ENCODE measurements at regions not wholly inside any gene's neighbourhood (a gene's known extent, or its start where the extent isn't known, plus 50 kb on each side); places are given as distances from the start of the nearest gene placed in this dataset.

DNA sequence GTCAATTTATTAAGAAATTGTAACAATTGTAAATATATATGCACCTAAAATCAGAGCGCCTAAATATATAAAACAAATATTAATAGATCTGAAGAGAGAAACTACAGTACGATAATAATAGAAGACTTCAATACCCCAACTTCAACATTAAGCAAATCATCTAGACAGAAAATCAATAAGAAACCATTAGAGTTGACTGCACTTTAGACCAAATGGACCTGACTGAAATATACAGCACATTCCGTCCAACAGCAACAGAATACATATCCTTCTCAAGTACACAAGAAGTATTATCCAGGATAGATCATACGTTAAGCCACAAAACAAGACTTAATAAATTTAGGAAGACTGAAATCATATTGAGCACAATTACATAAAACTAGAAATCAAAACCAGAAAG is 208.7 kb downstream of the MED10 start:
- TF ChIP-seq, protein P1, sequence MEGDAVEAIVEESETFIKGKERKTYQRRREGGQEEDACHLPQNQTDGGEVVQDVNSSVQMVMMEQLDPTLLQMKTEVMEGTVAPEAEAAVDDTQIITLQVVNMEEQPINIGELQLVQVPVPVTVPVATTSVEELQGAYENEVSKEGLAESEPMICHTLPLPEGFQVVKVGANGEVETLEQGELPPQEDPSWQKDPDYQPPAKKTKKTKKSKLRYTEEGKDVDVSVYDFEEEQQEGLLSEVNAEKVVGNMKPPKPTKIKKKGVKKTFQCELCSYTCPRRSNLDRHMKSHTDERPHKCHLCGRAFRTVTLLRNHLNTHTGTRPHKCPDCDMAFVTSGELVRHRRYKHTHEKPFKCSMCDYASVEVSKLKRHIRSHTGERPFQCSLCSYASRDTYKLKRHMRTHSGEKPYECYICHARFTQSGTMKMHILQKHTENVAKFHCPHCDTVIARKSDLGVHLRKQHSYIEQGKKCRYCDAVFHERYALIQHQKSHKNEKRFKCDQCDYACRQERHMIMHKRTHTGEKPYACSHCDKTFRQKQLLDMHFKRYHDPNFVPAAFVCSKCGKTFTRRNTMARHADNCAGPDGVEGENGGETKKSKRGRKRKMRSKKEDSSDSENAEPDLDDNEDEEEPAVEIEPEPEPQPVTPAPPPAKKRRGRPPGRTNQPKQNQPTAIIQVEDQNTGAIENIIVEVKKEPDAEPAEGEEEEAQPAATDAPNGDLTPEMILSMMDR (IDR thresholded peaks at IDR 0.05; ENCODE audit: extremely low read depth in 1 of 2, insufficient read depth in 1 of 2, low read depth in 1 of 2, low read length in 2 of 2), result no peak
- TF ChIP-seq GATA2 (IDR thresholded peaks at IDR 0.05; ENCODE audit: insufficient read depth, insufficient read length, low read depth, low read length) (no peak), MAX (IDR thresholded peaks at IDR 0.05; ENCODE audit: insufficient read depth, insufficient read length) (no peak), POLR2A (IDR thresholded peaks at IDR 0.05; ENCODE audit: low read depth, low read length) (no peak)
